SJSA1 (cell line): ENCODE measurements at regions not wholly inside any gene's neighbourhood (a gene's known extent, or its start where the extent isn't known, plus 50 kb on each side); places are given as distances from the start of the nearest gene placed in this dataset.
"Not testable (repeated sequence)": the region's sequence is repeated elsewhere in the genome, so short reads cannot be mapped to it uniquely, and the experiment has no call there.

ENCODE experiments used
- DNase-seq, 2 experiments: peaks; one replicate each; pipeline ENCODE4 v3.0.0-alpha.2; 2015 to 2020; ENCODE audit warnings: low spot score in 2 of 2, low read depth in 1 of 2
- H3K27ac ChIP-seq: fragments of 250-450 bp; sonication (Bioruptor Pico); 2 replicates; pipeline ENCODE4 v1.5.1; 2020; ENCODE audit warnings: mild to moderate bottlenecking, moderate library complexity
- H3K27me3 ChIP-seq: fragments of 250-450 bp; sonication (Bioruptor Pico); replicated peaks from 2 replicates; pipeline ENCODE4 v1.5.1; 2020; ENCODE audit warnings: mild to moderate bottlenecking, moderate library complexity
- H3K36me3 ChIP-seq: fragments of 250-450 bp; sonication (Bioruptor Pico); 2 replicates; pipeline ENCODE4 v1.5.1; 2020; ENCODE audit warnings: mild to moderate bottlenecking
- H3K4me1 ChIP-seq: fragments of 250-450 bp; sonication (Bioruptor Pico); replicated peaks from 2 replicates; pipeline ENCODE4 v1.6.1; 2021; ENCODE audit warnings: mild to moderate bottlenecking
- H3K4me3 ChIP-seq: fragments of 250-450 bp; sonication (Bioruptor Pico); 2 replicates; pipeline ENCODE4 v1.5.1; 2020; ENCODE audit warnings: mild to moderate bottlenecking
- H3K9me3 ChIP-seq: fragments of 250-450 bp; sonication (Bioruptor Pico); replicated peaks from 2 replicates; pipeline ENCODE4 v1.5.1; 2020; ENCODE audit warnings: mild to moderate bottlenecking

GRCh38 chr18:14995023-14995422 lies 247.1 kb downstream of the ANKRD30B start:
- not testable (repeated sequence) for H3K36me3 ChIP-seq, H3K27ac ChIP-seq, DNase-seq, H3K4me3 ChIP-seq, H3K4me1 ChIP-seq, H3K27me3 ChIP-seq, H3K9me3 ChIP-seq

GRCh38 chr18:14997357-14997756 lies 249.4 kb downstream of the ANKRD30B start:
- no peak overlapping the region for H3K4me3 ChIP-seq
- no peak for DNase-seq
- H3K9me3 ChIP-seq: no peaks in the 10 kb centered on the region
- no peaks in the 10 kb centered on the region for H3K4me1 ChIP-seq
- no peaks in the 10 kb centered on the region for H3K36me3 ChIP-seq
- H3K27ac ChIP-seq: no peak overlapping the region
- no peaks in the 10 kb centered on the region for H3K27me3 ChIP-seq

- H3K9me3 ChIP-seq, H3K4me3 ChIP-seq, H3K27me3 ChIP-seq, H3K36me3 ChIP-seq, H3K27ac ChIP-seq, DNase-seq, H3K4me1 ChIP-seq: not testable (repeated sequence)
Measured at GRCh38 chr18:14997899-14998298, 249.9 kb downstream of the ANKRD30B start.

GRCh38 chr18:14998360-14999042 lies 250.5 kb downstream of the ANKRD30B start:
- H3K27ac ChIP-seq, H3K4me3 ChIP-seq, H3K4me1 ChIP-seq, H3K9me3 ChIP-seq, DNase-seq, H3K36me3 ChIP-seq, H3K27me3 ChIP-seq: not testable (repeated sequence)

- Histone ChIP-seq H3K4me1 (no peaks in the 10 kb centered on the region), H3K27ac (no peak overlapping the region), H3K9me3 (no peaks in the 10 kb centered on the region), H3K27me3 (no peaks in the 10 kb centered on the region), H3K36me3 (no peaks in the 10 kb centered on the region), H3K4me3 (no peak overlapping the region)
- no peak for DNase-seq
Measured at GRCh38 chr18:14999085-14999975, 251.4 kb downstream of the ANKRD30B start.

- not testable (repeated sequence) for H3K9me3 ChIP-seq, H3K27ac ChIP-seq, H3K4me1 ChIP-seq, H3K36me3 ChIP-seq, H3K27me3 ChIP-seq, H3K4me3 ChIP-seq, DNase-seq
Measured at GRCh38 chr18:15000119-15001037, 252.4 kb downstream of the ANKRD30B start.

- not testable (repeated sequence) for H3K4me3 ChIP-seq, H3K36me3 ChIP-seq, H3K27ac ChIP-seq, H3K9me3 ChIP-seq, H3K27me3 ChIP-seq, DNase-seq, H3K4me1 ChIP-seq
Measured at GRCh38 chr18:15001038-15001794, 253.2 kb downstream of the ANKRD30B start.

GRCh38 chr18:15001795-15002107 lies 253.8 kb downstream of the ANKRD30B start:
- H3K27ac ChIP-seq, DNase-seq, H3K9me3 ChIP-seq, H3K4me1 ChIP-seq, H3K4me3 ChIP-seq, H3K27me3 ChIP-seq, H3K36me3 ChIP-seq: not testable (repeated sequence)

GRCh38 chr18:15002765-15003164 lies 254.8 kb downstream of the ANKRD30B start:
- not testable (repeated sequence) for H3K4me3 ChIP-seq, DNase-seq, H3K36me3 ChIP-seq, H3K9me3 ChIP-seq, H3K27ac ChIP-seq, H3K4me1 ChIP-seq, H3K27me3 ChIP-seq

GRCh38 chr18:15003231-15003630 lies 255.3 kb downstream of the ANKRD30B start:
- H3K4me1 ChIP-seq, H3K27me3 ChIP-seq, H3K4me3 ChIP-seq, H3K9me3 ChIP-seq, H3K27ac ChIP-seq, DNase-seq, H3K36me3 ChIP-seq: not testable (repeated sequence)

GRCh38 chr18:15003636-15004269 lies 255.8 kb downstream of the ANKRD30B start:
- H3K4me3 ChIP-seq, H3K9me3 ChIP-seq, DNase-seq, H3K27ac ChIP-seq, H3K36me3 ChIP-seq, H3K4me1 ChIP-seq, H3K27me3 ChIP-seq: not testable (repeated sequence)

- H3K27me3 ChIP-seq, H3K27ac ChIP-seq, H3K4me3 ChIP-seq, H3K4me1 ChIP-seq, DNase-seq, H3K9me3 ChIP-seq, H3K36me3 ChIP-seq: not testable (repeated sequence)
Measured at GRCh38 chr18:15004270-15004973, 256.4 kb downstream of the ANKRD30B start.
